Mesodermal cell (in vitro differentiated cells): ENCODE measurements at regions not wholly inside any gene's neighbourhood (a gene's known extent, or its start where the extent isn't known, plus 50 kb on each side); places are given as distances from the start of the nearest gene placed in this dataset.
A peak's percentile ranks its signal among the peaks of the same experiment; 100 is the strongest.

Source experiments
- H3K27ac ChIP-seq: 2 replicates; pipeline ENCODE4 v1.7.0; 2013; ENCODE audit warnings: mild to moderate bottlenecking, low read depth, low read length, moderate library complexity; ENCODE audit not compliant: severe bottlenecking
- H3K36me3 ChIP-seq: 2 replicates; pipeline ENCODE4 v1.7.1; 2013; ENCODE audit warnings: mild to moderate bottlenecking, low read length, moderate library complexity; ENCODE audit not compliant: control insufficient read depth, insufficient read depth
- H3K4me1 ChIP-seq: one replicate; pipeline ENCODE4 v1.7.1; 2013; ENCODE audit warnings: mild to moderate bottlenecking, low read length; ENCODE audit not compliant: insufficient read depth, control insufficient read depth, poor library complexity, severe bottlenecking
- H3K4me3 ChIP-seq: 2 replicates; pipeline ENCODE4 v1.7.0; 2013; ENCODE audit warnings: low read length, control low read depth, mild to moderate bottlenecking; ENCODE audit not compliant: insufficient read depth, poor library complexity, severe bottlenecking; ENCODE audit errors: extremely low read depth
- H3K9me3 ChIP-seq: 2 replicates; pipeline ENCODE4 v1.7.1; 2013; ENCODE audit warnings: mild to moderate bottlenecking, low read length, moderate library complexity; ENCODE audit not compliant: control insufficient read depth
- WGBS, 2 experiments: methylation state at CpG; one replicate each; pipeline ENCODE4 v1.1.5; 2013; ENCODE audit warnings: missing lambda C conversion rate in 2 of 2; ENCODE audit not compliant: insufficient coverage in 2 of 2; 5-methylcytosine and 5-hydroxymethylcytosine counted together

DNA sequence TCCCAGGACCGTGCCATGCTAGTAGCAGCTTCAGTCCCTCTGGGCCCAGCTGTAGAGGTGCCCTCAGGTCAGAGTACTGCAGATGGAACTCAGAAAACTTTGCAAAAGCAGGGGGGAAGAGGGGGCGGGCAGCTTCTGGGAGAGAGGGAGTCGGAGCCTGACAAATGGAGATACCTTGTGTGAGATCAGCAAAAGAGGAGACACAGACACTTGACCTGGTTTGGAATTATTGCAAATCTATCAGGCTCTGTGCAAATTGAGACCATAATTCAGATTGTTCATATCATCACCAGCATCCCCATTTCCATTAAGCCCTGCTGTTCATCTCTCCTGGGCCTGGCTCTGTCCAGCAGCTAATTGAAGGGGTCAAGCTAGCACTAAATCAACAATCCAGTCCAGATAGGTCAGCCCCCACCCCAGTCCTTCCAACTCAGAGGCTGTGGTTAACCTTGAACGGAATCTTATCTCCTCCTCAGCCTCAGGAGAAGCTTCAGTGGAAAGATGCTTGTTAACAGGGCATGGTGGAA lies 292.6 kb upstream of the PLET1 start:
- 90% methylated on average over 3 of the region's 4 CpGs for WGBS, 2 experiments
- H3K9me3 ChIP-seq: no peaks in the 10 kb centered on the region
- H3K27ac ChIP-seq: no peak overlapping the region
- no peak overlapping the region for H3K4me3 ChIP-seq
- no peaks in the 10 kb centered on the region for H3K4me1 ChIP-seq
- H3K36me3 ChIP-seq: no peaks in the 10 kb centered on the region

- 88 to 90% methylated on average over 2 to 3 of the region's 4 CpGs for WGBS, 2 experiments
- Histone ChIP-seq H3K36me3 (no peaks in the 10 kb centered on the region), H3K4me1 (no peaks in the 10 kb centered on the region), H3K9me3 (no peaks in the 10 kb centered on the region), H3K4me3 (no peak overlapping the region), H3K27ac (no peak overlapping the region)
Measured at GRCh38 chr11:112554586-112554985, 293.9 kb upstream of the PLET1 start.

DNA sequence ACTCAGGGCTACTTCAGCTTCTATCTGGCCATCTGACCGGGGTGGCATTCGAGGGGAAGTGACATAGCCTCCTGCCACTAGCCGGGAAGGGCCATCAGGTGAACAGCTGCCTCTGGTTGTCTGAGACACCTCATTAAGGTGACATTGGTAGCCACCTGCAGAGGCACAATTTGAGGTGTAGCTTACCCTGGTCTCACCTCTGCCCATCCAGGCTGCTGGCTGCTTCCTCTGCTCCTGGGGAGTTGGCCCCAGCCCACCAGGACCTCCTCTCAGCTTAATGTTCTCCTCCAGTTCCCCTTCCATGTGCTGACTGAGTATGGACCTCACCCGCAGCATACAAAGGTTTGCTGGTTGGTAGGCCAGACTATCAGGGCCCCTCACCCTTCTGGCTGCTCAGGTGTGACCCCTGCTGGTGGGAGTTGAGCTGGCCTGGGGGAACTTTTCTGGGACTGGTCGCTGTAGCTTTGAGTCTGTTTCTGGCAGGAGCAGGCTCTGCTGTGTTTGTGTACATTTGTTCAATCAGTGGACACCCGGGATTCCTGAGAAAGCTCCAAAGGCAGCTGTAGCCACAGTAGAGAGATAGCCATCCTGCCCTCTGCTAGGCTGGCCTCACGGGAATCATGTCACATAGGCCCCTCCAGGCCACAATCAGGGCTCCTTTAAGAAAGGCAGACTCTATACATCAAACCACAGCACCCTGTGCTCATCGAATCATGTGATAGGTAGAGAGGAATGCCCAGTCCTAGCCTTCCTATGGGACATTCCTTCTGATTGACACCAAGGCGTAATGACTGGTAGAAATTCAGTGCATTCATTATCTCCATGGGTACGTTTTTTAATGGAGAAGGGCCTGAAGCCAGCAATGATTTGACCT lies 295.1 kb upstream of the PLET1 start:
- Histone ChIP-seq H3K9me3 (no peaks in the 10 kb centered on the region), H3K4me1 (no peaks in the 10 kb centered on the region), H3K36me3 (no peaks in the 10 kb centered on the region), H3K4me3 (no peak overlapping the region), H3K27ac (no peak overlapping the region)
- WGBS, 2 experiments: 66 to 69% methylated on average over 7 to 8 of the region's 10 CpGs

- Histone ChIP-seq H3K27ac (no peak overlapping the region), H3K4me3 (no peak overlapping the region), H3K36me3 (no peaks in the 10 kb centered on the region), H3K9me3 (no peaks in the 10 kb centered on the region), H3K4me1 (no peaks in the 10 kb centered on the region)
- WGBS, 2 experiments: 67 to 76% methylated on average over 3 to 5 of the region's 7 CpGs
Measured at GRCh38 chr11:112558691-112559090, 298.0 kb upstream of the PLET1 start.

GRCh38 chr11:112563808-112564207 lies 303.1 kb upstream of the PLET1 start:
- Histone ChIP-seq H3K4me3 (no peak overlapping the region), H3K4me1 (peaks cover 7% of the 10 kb centered on the region), H3K27ac (peak overlapping the region; percentile 78), H3K36me3 (no peaks in the 10 kb centered on the region), H3K9me3 (no peaks in the 10 kb centered on the region)
- 94 to 100% methylated on average over 4 to 5 of the region's 5 CpGs for WGBS, 2 experiments

- Histone ChIP-seq H3K36me3 (no peaks in the 10 kb centered on the region), H3K4me3 (no peak overlapping the region), H3K4me1 (peaks cover 7% of the 10 kb centered on the region), H3K9me3 (no peaks in the 10 kb centered on the region), H3K27ac (peak overlapping the region; percentile 78)
- WGBS, 2 experiments: 23 to 39% methylated on average over 2 to 3 of the region's 3 CpGs
Measured at GRCh38 chr11:112564228-112564955, 303.7 kb upstream of the PLET1 start.

GRCh38 chr11:112565551-112565950 lies 304.9 kb upstream of the PLET1 start:
- Histone ChIP-seq H3K4me3 (no peak overlapping the region), H3K9me3 (no peaks in the 10 kb centered on the region), H3K27ac (no peak overlapping the region), H3K4me1 (peaks cover 7% of the 10 kb centered on the region), H3K36me3 (no peaks in the 10 kb centered on the region)
- whole genome bisulfite sequencing, 2 experiments: 84 to 86% methylated on average over 4 of the region's 5 CpGs

DNA sequence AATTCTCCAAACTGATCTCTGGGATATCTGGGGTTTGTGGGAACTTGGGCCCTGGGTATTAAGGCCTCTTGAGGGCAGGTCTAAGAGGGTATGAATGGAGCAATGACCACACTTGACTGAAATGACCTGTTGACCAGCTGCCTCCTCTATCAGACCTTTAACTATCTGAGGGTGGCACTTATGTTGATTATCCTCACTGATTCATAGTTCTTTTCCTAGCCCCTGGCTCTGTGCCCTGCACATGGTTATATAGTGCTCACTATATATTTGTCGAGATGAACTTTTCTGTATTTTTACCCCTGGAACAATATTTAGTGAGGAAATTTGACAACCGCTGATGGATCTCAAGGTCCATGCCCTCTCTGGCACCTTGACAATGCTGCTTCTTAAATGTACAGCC lies 305.5 kb upstream of the PLET1 start:
- no peaks in the 10 kb centered on the region for H3K36me3 ChIP-seq
- H3K4me3 ChIP-seq: no peak overlapping the region
- 83 to 100% methylated on average over 1 of the region's 2 CpGs for WGBS, 2 experiments
- H3K9me3 ChIP-seq: no peaks in the 10 kb centered on the region
- peaks cover 7% of the 10 kb centered on the region for H3K4me1 ChIP-seq
- H3K27ac ChIP-seq: no peak overlapping the region

GRCh38 chr11:112570333-112570732 lies 309.7 kb upstream of the PLET1 start:
- Histone ChIP-seq H3K9me3 (no peaks in the 10 kb centered on the region), H3K4me3 (no peak overlapping the region), H3K27ac (no peak overlapping the region), H3K36me3 (no peaks in the 10 kb centered on the region), H3K4me1 (no peaks in the 10 kb centered on the region)
- WGBS, 2 experiments: 91 to 92% methylated on average over 2 to 6 of the region's 6 CpGs

- no peaks in the 10 kb centered on the region for H3K9me3 ChIP-seq
- no peaks in the 10 kb centered on the region for H3K36me3 ChIP-seq
- WGBS, 2 experiments: 82 to 88% methylated on average over 3 of the region's 3 CpGs
- H3K4me1 ChIP-seq: no peaks in the 10 kb centered on the region
- H3K27ac ChIP-seq: no peak overlapping the region
- H3K4me3 ChIP-seq: no peak overlapping the region
Measured at GRCh38 chr11:112579282-112579681, 318.6 kb upstream of the PLET1 start.

GRCh38 chr11:112580864-112581263 lies 320.2 kb upstream of the PLET1 start:
- no peak overlapping the region for H3K4me3 ChIP-seq
- no peaks in the 10 kb centered on the region for H3K36me3 ChIP-seq
- no peak overlapping the region for H3K27ac ChIP-seq

More at GRCh38 chr11:112580864-112581263, 320.2 kb upstream of the PLET1 start:
- H3K9me3 ChIP-seq: no peaks in the 10 kb centered on the region
- no peaks in the 10 kb centered on the region for H3K4me1 ChIP-seq
